GM12891 (cell line): ENCODE measurements at regions not wholly inside any gene's neighbourhood (a gene's known extent, or its start where the extent isn't known, plus 50 kb on each side); places are given as distances from the start of the nearest gene placed in this dataset.

ENCODE experiments used
- POLR2A ChIP-seq: IDR thresholded peaks from 2 replicates; pipeline ENCODE4 v1.6.1; 2011; ENCODE audit warnings: low read depth, low read length, control low read depth
- POLR2AphosphoS5 ChIP-seq: IDR thresholded peaks from 2 replicates; pipeline ENCODE4 v1.6.1; 2011; ENCODE audit warnings: low read depth, low read length, control low read depth
- TAF1 ChIP-seq: IDR thresholded peaks from 2 replicates; pipeline ENCODE4 v1.6.1; 2011; ENCODE audit warnings: low read depth, low read length, control low read depth

DNA sequence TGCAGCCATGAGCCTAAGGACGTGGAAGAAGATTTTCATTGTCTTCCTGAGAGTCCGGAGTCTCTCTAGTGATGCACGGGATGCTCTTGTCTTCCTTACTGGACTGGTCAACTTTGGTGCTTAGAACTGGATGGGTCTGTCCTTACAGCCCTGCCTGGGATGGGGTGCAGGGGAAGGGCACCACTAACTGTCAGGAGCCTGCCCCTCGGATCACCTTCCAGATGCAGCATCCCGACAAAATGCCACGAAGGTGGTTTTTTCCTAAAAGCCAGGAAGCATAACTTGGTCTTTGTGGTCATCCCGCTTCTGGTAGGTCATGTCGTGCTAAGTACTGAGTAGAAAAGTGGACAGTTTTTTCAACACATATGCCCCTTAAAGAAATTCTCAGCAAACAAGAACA, 207.4 kb upstream of the TWIST2 start:
- no peak for TF ChIP-seq POLR2A
- no peak for TF ChIP-seq TAF1
- no peak for TF ChIP-seq POLR2AphosphoS5
